BLaER1 (cell line): ENCODE measurements at regions not wholly inside any gene's neighbourhood (a gene's known extent, or its start where the extent isn't known, plus 50 kb on each side); places are given as distances from the start of the nearest gene placed in this dataset.

Experiments
- H3K27ac ChIP-seq: shearing (Covaris generic); formaldehyde crosslinking; 2 replicates; pipeline ENCODE4 v1.8.1; 2022
- H3K27me3 ChIP-seq: shearing (Covaris generic); formaldehyde crosslinking; 2 replicates; pipeline ENCODE4 v1.8.1; 2022
- H3K36me3 ChIP-seq: shearing (Covaris generic); formaldehyde crosslinking; 2 replicates; pipeline ENCODE4 v1.8.1; 2022
- H3K4me1 ChIP-seq: shearing (Covaris generic); formaldehyde crosslinking; 2 replicates; pipeline ENCODE4 v1.8.1; 2022
- H3K4me2 ChIP-seq: shearing (Covaris generic); formaldehyde crosslinking; 2 replicates; pipeline ENCODE4 v1.8.1; 2022
- H3K4me3 ChIP-seq: shearing (Covaris generic); formaldehyde crosslinking; 2 replicates; pipeline ENCODE4 v1.8.1; 2022
- H3K9ac ChIP-seq: shearing (Covaris generic); formaldehyde crosslinking; 2 replicates; pipeline ENCODE4 v1.8.1; 2022
- H3K9me3 ChIP-seq: shearing (Covaris generic); formaldehyde crosslinking; 2 replicates; pipeline ENCODE4 v1.8.1; 2022
- H4K20me1 ChIP-seq: shearing (Covaris generic); formaldehyde crosslinking; 2 replicates; pipeline ENCODE4 v1.8.1; 2022
- Cebpa-rat ChIP-seq: shearing (Covaris generic); IDR thresholded peaks from 2 replicates; pipeline ENCODE4 v1.8.1; 2022

- Histone ChIP-seq H3K4me1 (no peaks in the 10 kb centered on the region), H3K9ac (no peak overlapping the region), H3K27ac (no peak overlapping the region), H3K27me3 (no peaks in the 10 kb centered on the region), H4K20me1 (no peaks in the 10 kb centered on the region), H3K36me3 (no peaks in the 10 kb centered on the region), H3K9me3 (no peaks in the 10 kb centered on the region), H3K4me3 (no peak overlapping the region), H3K4me2 (no peak overlapping the region)
- TF ChIP-seq Cebpa-rat, result no peak
Observed at GRCh38 chr14:84251411-84252115, 1278.4 kb upstream of the FLRT2 start.

- H3K4me3 ChIP-seq, result no peak overlapping the region
- H3K9ac ChIP-seq, result no peak overlapping the region
- no peak overlapping the region for H3K27ac ChIP-seq
- TF ChIP-seq Cebpa-rat, result no peak
- no peaks in the 10 kb centered on the region for H4K20me1 ChIP-seq
- no peak overlapping the region for H3K4me2 ChIP-seq
- H3K36me3 ChIP-seq, result no peaks in the 10 kb centered on the region
- H3K4me1 ChIP-seq, result no peaks in the 10 kb centered on the region
- no peaks in the 10 kb centered on the region for H3K9me3 ChIP-seq
- no peaks in the 10 kb centered on the region for H3K27me3 ChIP-seq
Observed at GRCh38 chr14:84252706-84253105, 1277.2 kb upstream of the FLRT2 start.

GRCh38 chr14:84253326-84253725 lies 1276.6 kb upstream of the FLRT2 start:
- no peaks in the 10 kb centered on the region for H3K4me1 ChIP-seq
- no peak overlapping the region for H3K27ac ChIP-seq
- no peak for TF ChIP-seq Cebpa-rat
- no peak overlapping the region for H3K4me3 ChIP-seq
- no peaks in the 10 kb centered on the region for H3K9me3 ChIP-seq
- no peak overlapping the region for H3K4me2 ChIP-seq
- H4K20me1 ChIP-seq, result no peaks in the 10 kb centered on the region
- no peaks in the 10 kb centered on the region for H3K27me3 ChIP-seq
- H3K36me3 ChIP-seq, result no peaks in the 10 kb centered on the region
- H3K9ac ChIP-seq, result no peak overlapping the region

- no peak overlapping the region for H3K27ac ChIP-seq
- no peaks in the 10 kb centered on the region for H4K20me1 ChIP-seq
- no peaks in the 10 kb centered on the region for H3K4me1 ChIP-seq
- no peaks in the 10 kb centered on the region for H3K27me3 ChIP-seq
- H3K4me3 ChIP-seq, result no peak overlapping the region
- no peaks in the 10 kb centered on the region for H3K9me3 ChIP-seq
- no peak for TF ChIP-seq Cebpa-rat
- H3K9ac ChIP-seq, result no peak overlapping the region
- H3K4me2 ChIP-seq, result no peak overlapping the region
- no peaks in the 10 kb centered on the region for H3K36me3 ChIP-seq
Observed at GRCh38 chr14:84254290-84254689, 1275.7 kb upstream of the FLRT2 start.

GRCh38 chr14:84262932-84263331 lies 1267.0 kb upstream of the FLRT2 start:
- no peak for TF ChIP-seq Cebpa-rat
- Histone ChIP-seq H3K27ac (no peak overlapping the region), H3K4me1 (no peaks in the 10 kb centered on the region), H4K20me1 (no peaks in the 10 kb centered on the region), H3K9ac (no peak overlapping the region), H3K4me3 (no peak overlapping the region), H3K36me3 (no peaks in the 10 kb centered on the region), H3K4me2 (no peak overlapping the region), H3K9me3 (no peaks in the 10 kb centered on the region), H3K27me3 (no peaks in the 10 kb centered on the region)

- Histone ChIP-seq H3K36me3 (no peaks in the 10 kb centered on the region), H3K9me3 (no peaks in the 10 kb centered on the region), H3K4me3 (no peak overlapping the region), H3K4me1 (no peaks in the 10 kb centered on the region), H3K27ac (no peak overlapping the region), H3K9ac (no peak overlapping the region), H3K4me2 (no peak overlapping the region), H3K27me3 (no peaks in the 10 kb centered on the region), H4K20me1 (no peaks in the 10 kb centered on the region)
- TF ChIP-seq Cebpa-rat, result no peak
Observed at GRCh38 chr14:84272290-84272721, 1257.6 kb upstream of the FLRT2 start.

GRCh38 chr14:84273181-84273580 lies 1256.8 kb upstream of the FLRT2 start:
- Histone ChIP-seq H3K4me2 (no peak overlapping the region), H3K9ac (no peak overlapping the region), H3K27ac (no peak overlapping the region), H4K20me1 (no peaks in the 10 kb centered on the region), H3K9me3 (no peaks in the 10 kb centered on the region), H3K36me3 (no peaks in the 10 kb centered on the region), H3K4me1 (no peaks in the 10 kb centered on the region), H3K27me3 (no peaks in the 10 kb centered on the region), H3K4me3 (no peak overlapping the region)
- TF ChIP-seq Cebpa-rat, result no peak

GRCh38 chr14:84282618-84283017 lies 1247.3 kb upstream of the FLRT2 start:
- Histone ChIP-seq H3K4me3 (no peak overlapping the region), H4K20me1 (no peaks in the 10 kb centered on the region), H3K9me3 (no peaks in the 10 kb centered on the region), H3K4me2 (no peak overlapping the region), H3K9ac (no peak overlapping the region), H3K27me3 (no peaks in the 10 kb centered on the region), H3K36me3 (no peaks in the 10 kb centered on the region), H3K27ac (no peak overlapping the region), H3K4me1 (no peaks in the 10 kb centered on the region)
- TF ChIP-seq Cebpa-rat, result no peak

- no peak overlapping the region for H3K4me3 ChIP-seq
- H3K9me3 ChIP-seq, result no peaks in the 10 kb centered on the region
- no peak for TF ChIP-seq Cebpa-rat
- no peak overlapping the region for H3K27ac ChIP-seq
- H3K36me3 ChIP-seq, result no peaks in the 10 kb centered on the region
- H3K4me1 ChIP-seq, result no peaks in the 10 kb centered on the region
- no peaks in the 10 kb centered on the region for H3K27me3 ChIP-seq
- no peak overlapping the region for H3K9ac ChIP-seq
- no peak overlapping the region for H3K4me2 ChIP-seq
- no peaks in the 10 kb centered on the region for H4K20me1 ChIP-seq
Observed at GRCh38 chr14:84288781-84289180, 1241.2 kb upstream of the FLRT2 start.

GRCh38 chr14:84298663-84299195 lies 1231.2 kb upstream of the FLRT2 start:
- no peak overlapping the region for H3K9ac ChIP-seq
- no peak overlapping the region for H3K27ac ChIP-seq
- peaks cover 15% of the 10 kb centered on the region for H3K9me3 ChIP-seq
- H4K20me1 ChIP-seq, result no peaks in the 10 kb centered on the region
- no peak for TF ChIP-seq Cebpa-rat
- H3K4me1 ChIP-seq, result no peaks in the 10 kb centered on the region
- H3K36me3 ChIP-seq, result no peaks in the 10 kb centered on the region
- no peak overlapping the region for H3K4me3 ChIP-seq
- H3K4me2 ChIP-seq, result no peak overlapping the region
- no peaks in the 10 kb centered on the region for H3K27me3 ChIP-seq
